HG03066 (cell line): ENCODE measurements at regions not wholly inside any gene's neighbourhood (a gene's known extent, or its start where the extent isn't known, plus 50 kb on each side); places are given as distances from the start of the nearest gene placed in this dataset.

Experiments
- ATAC-seq: cut with Tn5 transposase; IDR thresholded peaks from one replicate; pipeline ENCODE4 v1.9.1; 2021; ENCODE audit warnings: low read depth; ENCODE audit not compliant: unreplicated experiment

GRCh38 chr21:16667395-16667794, 845.4 kb upstream of the CXADR start:
- no peak for ATAC-seq

GRCh38 chr21:16674949-16675348, 837.9 kb upstream of the CXADR start:
- ATAC-seq, result no peak

- no peak for ATAC-seq
These were observed 836.5 kb upstream of the CXADR start for GRCh38 chr21:16676391-16676790.

- ATAC-seq, result no peak
These were observed 834.2 kb upstream of the CXADR start for GRCh38 chr21:16678429-16679160.

- no peak for ATAC-seq
These were observed 817.8 kb upstream of the CXADR start for GRCh38 chr21:16695074-16695473.

GRCh38 chr21:16707274-16707673, 805.6 kb upstream of the CXADR start:
- no peak for ATAC-seq

GRCh38 chr21:16708101-16708835, 804.6 kb upstream of the CXADR start:
- ATAC-seq, result no peak

- no peak for ATAC-seq
These were observed 802.8 kb upstream of the CXADR start for GRCh38 chr21:16709866-16710550.

- ATAC-seq, result no peak
These were observed 801.1 kb upstream of the CXADR start for GRCh38 chr21:16711757-16712156.

GRCh38 chr21:16713331-16714117, 799.3 kb upstream of the CXADR start:
- no peak for ATAC-seq

GRCh38 chr21:16740511-16740910, 772.3 kb upstream of the CXADR start:
- ATAC-seq, result no peak

GRCh38 chr21:16741141-16741665, 771.6 kb upstream of the CXADR start:
- no peak for ATAC-seq

- ATAC-seq, result no peak
These were observed 770.7 kb upstream of the CXADR start for GRCh38 chr21:16742131-16742641.

GRCh38 chr21:16742741-16743140, 770.1 kb upstream of the CXADR start:
- ATAC-seq, result no peak

- no peak for ATAC-seq
These were observed 769.5 kb upstream of the CXADR start for GRCh38 chr21:16743317-16743716.

GRCh38 chr21:16750926-16751325, 761.9 kb upstream of the CXADR start:
- ATAC-seq, result no peak

- ATAC-seq, result no peak
These were observed 761.0 kb upstream of the CXADR start for GRCh38 chr21:16751695-16752474.

- no peak for ATAC-seq
These were observed 760.4 kb upstream of the CXADR start for GRCh38 chr21:16752475-16752857.

GRCh38 chr21:16755061-16755460, 757.8 kb upstream of the CXADR start:
- ATAC-seq, result no peak

GRCh38 chr21:16767201-16767600, 745.6 kb upstream of the CXADR start:
- ATAC-seq, result no peak
